MCF 10A (cell line): ENCODE measurements at regions not wholly inside any gene's neighbourhood (a gene's known extent, or its start where the extent isn't known, plus 50 kb on each side); places are given as distances from the start of the nearest gene placed in this dataset.

ENCODE experiments used
- BruUV-seq: library from RNA; stranded (reverse); fragments of 400-500 nt; replicated peaks from 2 replicates; lab custom pipeline; 2021; lab: Mats Ljungman, UMichigan
- CTCF ChIA-PET: fragments of 300-600 bp; sonication (Branson Sonifier 250); formaldehyde crosslinking; extraction: SDS; loops from one replicate; lab custom pipeline; 2021; ENCODE audit warnings: antibody characterized with exemption, inconsistent platforms; lab: Yijun Ruan, JAX
- POLR2A ChIA-PET: fragments of 300-600, 350-650 bp; sonication (Branson Sonifier 250); formaldehyde crosslinking; extraction: SDS; loops from one replicate; lab custom pipeline; 2020; ENCODE audit warnings: antibody characterized with exemption, inconsistent platforms; lab: Yijun Ruan, JAX
- DNase-seq: peaks from one replicate; pipeline ENCODE4 v3.0.0-alpha.2; 2018; ENCODE audit not compliant: unreplicated experiment
- H3K27ac Mint-ChIP-seq: one replicate; pipeline ENCODE4 v1.8.0; 2022; ENCODE audit warnings: mild to moderate bottlenecking, low read depth, mixed read lengths; ENCODE audit not compliant: unreplicated experiment
- H3K27me3 Mint-ChIP-seq: one replicate; pipeline ENCODE4 v1.8.0; 2022; ENCODE audit warnings: mixed read lengths; ENCODE audit not compliant: insufficient read depth, unreplicated experiment
- H3K36me3 Mint-ChIP-seq: one replicate; pipeline ENCODE4 v1.8.0; 2022; ENCODE audit warnings: mild to moderate bottlenecking, moderate library complexity, mixed read lengths; ENCODE audit not compliant: insufficient read depth, unreplicated experiment
- H3K4me1 Mint-ChIP-seq: one replicate; pipeline ENCODE4 v1.8.0; 2022; ENCODE audit warnings: mixed read lengths; ENCODE audit not compliant: insufficient read depth, unreplicated experiment
- H3K4me3 Mint-ChIP-seq: one replicate; pipeline ENCODE4 v1.8.0; 2022; ENCODE audit warnings: mild to moderate bottlenecking, moderate library complexity, mixed read lengths; ENCODE audit not compliant: unreplicated experiment
- H3K9me3 Mint-ChIP-seq: one replicate; pipeline ENCODE4 v1.8.0; 2022; ENCODE audit warnings: mixed read lengths; ENCODE audit not compliant: unreplicated experiment
- intact Hi-C: fragments of 100-400 bp; cut with micrococcal nuclease; formaldehyde crosslinking; loops from 2 replicates; pipeline ENCODE4 v1.14.1; 2022
- TF ChIP-seq, protein P1 (sequence below): fragments of 200-600 bp; IDR thresholded peaks from one replicate; pipeline ENCODE4 v1.8.0; 2022; ENCODE audit warnings: antibody characterized with exemption, mild to moderate bottlenecking; ENCODE audit not compliant: unreplicated experiment

DNA sequence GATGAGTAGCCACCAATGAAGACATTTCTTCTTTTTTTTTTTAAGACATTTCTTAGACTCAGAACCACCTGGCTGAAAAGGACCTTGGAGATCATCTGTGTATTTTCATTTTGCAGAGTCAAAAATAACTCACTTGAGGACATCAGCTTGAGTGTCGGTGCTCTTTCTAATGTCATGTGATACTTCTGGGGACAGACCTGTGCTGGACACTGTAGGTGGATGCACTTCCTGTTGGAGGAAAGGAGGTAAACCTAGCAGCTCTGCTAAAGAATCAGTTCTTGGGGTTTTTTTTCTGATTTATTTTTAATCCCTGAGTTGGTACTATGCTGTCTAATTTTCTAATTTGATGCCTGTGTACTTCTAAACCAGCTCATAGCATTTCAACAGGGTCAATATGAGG is 283.9 kb upstream of the CRIM1 start:
- DNase-seq: no peak
- ChIA-PET POLR2A (no interaction called here), CTCF (interaction anchor here (0.8 kb wide), 1 partner anchor 19 kb away, joined by 3 read pairs; no protein-coding TSS in a partner anchor)
- no peaks in the 10 kb centered on the region for H3K9me3 Mint-ChIP-seq
- TF ChIP-seq, protein P1, sequence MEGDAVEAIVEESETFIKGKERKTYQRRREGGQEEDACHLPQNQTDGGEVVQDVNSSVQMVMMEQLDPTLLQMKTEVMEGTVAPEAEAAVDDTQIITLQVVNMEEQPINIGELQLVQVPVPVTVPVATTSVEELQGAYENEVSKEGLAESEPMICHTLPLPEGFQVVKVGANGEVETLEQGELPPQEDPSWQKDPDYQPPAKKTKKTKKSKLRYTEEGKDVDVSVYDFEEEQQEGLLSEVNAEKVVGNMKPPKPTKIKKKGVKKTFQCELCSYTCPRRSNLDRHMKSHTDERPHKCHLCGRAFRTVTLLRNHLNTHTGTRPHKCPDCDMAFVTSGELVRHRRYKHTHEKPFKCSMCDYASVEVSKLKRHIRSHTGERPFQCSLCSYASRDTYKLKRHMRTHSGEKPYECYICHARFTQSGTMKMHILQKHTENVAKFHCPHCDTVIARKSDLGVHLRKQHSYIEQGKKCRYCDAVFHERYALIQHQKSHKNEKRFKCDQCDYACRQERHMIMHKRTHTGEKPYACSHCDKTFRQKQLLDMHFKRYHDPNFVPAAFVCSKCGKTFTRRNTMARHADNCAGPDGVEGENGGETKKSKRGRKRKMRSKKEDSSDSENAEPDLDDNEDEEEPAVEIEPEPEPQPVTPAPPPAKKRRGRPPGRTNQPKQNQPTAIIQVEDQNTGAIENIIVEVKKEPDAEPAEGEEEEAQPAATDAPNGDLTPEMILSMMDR: no peak
- H3K4me1 Mint-ChIP-seq: no peaks in the 10 kb centered on the region
- H3K36me3 Mint-ChIP-seq: peaks cover 4% of the 10 kb centered on the region
- intact Hi-C loops: no loop called here
- H3K27me3 Mint-ChIP-seq: peaks cover 21% of the 10 kb centered on the region
- H3K4me3 Mint-ChIP-seq: no peak overlapping the region
- H3K27ac Mint-ChIP-seq: no peak overlapping the region
- no TSS peak for BruUV-seq

DNA sequence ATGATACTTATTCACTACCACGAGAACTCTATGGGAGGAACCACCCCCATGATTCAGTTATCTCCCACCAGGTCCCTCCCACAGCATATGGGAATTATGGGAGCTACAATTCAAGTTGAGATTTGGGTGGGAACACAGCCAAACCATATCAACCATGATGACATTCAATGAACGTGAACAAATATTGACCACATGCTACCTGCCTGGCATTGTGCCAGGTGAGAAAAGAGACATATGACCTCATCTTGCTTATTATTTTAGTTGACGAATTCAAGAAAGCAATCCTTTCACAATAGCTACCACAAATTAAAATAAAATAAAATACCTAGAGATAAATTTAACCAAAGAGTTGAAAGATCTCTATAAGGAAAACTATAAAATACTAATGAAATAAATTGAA is 286.5 kb upstream of the CRIM1 start:
- Mint-ChIP-seq H3K4me1 (no peaks in the 10 kb centered on the region), H3K4me3 (no peak overlapping the region), H3K27me3 (peaks cover 21% of the 10 kb centered on the region), H3K9me3 (no peaks in the 10 kb centered on the region), H3K36me3 (peaks cover 4% of the 10 kb centered on the region), H3K27ac (no peak overlapping the region)
- TF ChIP-seq, protein P1: no peak
- ChIA-PET CTCF (no interaction called here), POLR2A (no interaction called here)
- intact Hi-C loops: no loop called here
- BruUV-seq: no TSS peak
- no peak for DNase-seq

DNA sequence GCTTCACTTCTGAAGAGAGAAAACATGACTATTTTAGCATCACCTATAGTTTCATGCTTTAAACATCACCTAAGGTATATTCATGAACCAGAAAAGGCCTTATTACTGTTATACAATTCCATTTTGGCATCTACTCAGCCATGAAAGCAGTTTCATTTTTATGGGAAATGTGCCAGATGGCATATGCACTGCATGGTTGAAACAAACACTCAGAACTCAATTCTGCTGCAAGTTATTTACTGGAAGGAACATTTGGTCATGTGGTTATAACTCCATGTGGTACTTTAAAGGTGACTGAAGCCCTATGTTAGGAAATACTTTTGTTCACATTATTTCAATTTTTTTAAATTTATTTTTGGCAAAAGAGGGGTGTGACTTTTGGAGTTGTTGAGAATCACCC is 287.5 kb upstream of the CRIM1 start:
- CTCF ChIA-PET: no interaction called here
- peaks cover 27% of the 10 kb centered on the region for H3K27me3 Mint-ChIP-seq
- POLR2A ChIA-PET: no interaction called here
- peaks cover 4% of the 10 kb centered on the region for H3K36me3 Mint-ChIP-seq
- DNase-seq: no peak
- no peaks in the 10 kb centered on the region for H3K4me1 Mint-ChIP-seq
- TF ChIP-seq, protein P1: no peak
- intact Hi-C loops: no loop called here
- H3K9me3 Mint-ChIP-seq: no peaks in the 10 kb centered on the region
- no TSS peak for BruUV-seq
- no peak overlapping the region for H3K27ac Mint-ChIP-seq
- no peak overlapping the region for H3K4me3 Mint-ChIP-seq

DNA sequence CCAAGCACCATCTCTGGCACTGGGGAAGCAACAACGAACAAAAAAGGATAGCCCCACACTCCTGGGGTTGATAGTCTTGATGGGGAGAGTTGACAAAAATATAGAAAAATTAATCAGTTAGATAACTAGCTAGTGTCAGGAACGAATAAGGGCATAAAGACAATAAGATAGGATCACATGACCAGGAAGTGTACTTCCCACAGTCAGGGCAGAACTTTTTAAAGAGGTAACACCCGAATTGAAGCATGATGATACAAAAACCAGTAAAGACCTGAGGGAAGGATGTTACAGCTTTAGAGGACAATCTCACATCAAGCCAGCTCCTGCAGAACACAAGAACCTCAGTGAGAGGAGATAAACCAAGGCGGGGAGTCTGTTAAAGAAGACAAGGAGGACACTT is 295.4 kb upstream of the CRIM1 start:
- H3K9me3 Mint-ChIP-seq: peaks cover 7% of the 10 kb centered on the region
- DNase-seq: no peak
- ChIA-PET CTCF (interaction anchor here (0.6 to 0.7 kb wide), 2 partner anchors 197 to 317 kb away, joined by 3 read pairs; no protein-coding TSS in a partner anchor), POLR2A (no interaction called here)
- H3K36me3 Mint-ChIP-seq: no peaks in the 10 kb centered on the region
- H3K27me3 Mint-ChIP-seq: peaks cover 29% of the 10 kb centered on the region
- intact Hi-C loops: no loop called here
- no peak overlapping the region for H3K27ac Mint-ChIP-seq
- H3K4me1 Mint-ChIP-seq: no peaks in the 10 kb centered on the region
- no peak overlapping the region for H3K4me3 Mint-ChIP-seq
- no TSS peak for BruUV-seq
- TF ChIP-seq, protein P1: no peak
